Stomach (tissue), 8 donors: ENCODE measurements at regions not wholly inside any gene's neighbourhood (a gene's known extent, or its start where the extent isn't known, plus 50 kb on each side); places are given as distances from the start of the nearest gene placed in this dataset.

ENCODE experiments used
- DNase-seq, 2 donors: peaks; one replicate each; pipeline versions ENCODE4 v3.0.0 to v3.0.0-alpha.2; 2013 to 2019
- H3K27ac ChIP-seq, 5 donors: fragments of 200-600 bp in 4 of 5; sonication (generic) in 4 of 5; one replicate each; pipeline ENCODE4 v1.5.1; 2013 to 2019; ENCODE audit warnings: mild to moderate bottlenecking in 1 of 5, moderate library complexity in 1 of 5
- H3K27me3 ChIP-seq, 3 donors: fragments of 200-600 bp; sonication (generic); one replicate each; pipeline ENCODE4 v1.5.1; 2017 to 2019; ENCODE audit warnings: mixed run types in 1 of 3
- H3K36me3 ChIP-seq, 4 donors: fragments of 200-600 bp; sonication (generic); 1 replicate in 3 of 4; 2 replicates in 1 of 4; pipeline ENCODE4 v1.5.1; 2016 to 2019
- H3K4me1 ChIP-seq, 4 donors: fragments of 200-600 bp; sonication (generic); one replicate each; pipeline ENCODE4 v1.5.1; 2016 to 2019
- H3K4me3 ChIP-seq, 4 donors: fragments of 200-600 bp; sonication (generic) in 3 of 4; one replicate each; pipeline ENCODE4 v1.5.1; 2016 to 2019; ENCODE audit warnings: mild to moderate bottlenecking in 1 of 4
- H3K9me3 ChIP-seq, 4 donors: fragments of 200-600 bp; sonication (generic); one replicate each; pipeline ENCODE4 v1.5.1; 2016 to 2019
- CTCF ChIP-seq, 7 experiments: fragments of 450-650 bp in 4 of 7; fragments of 200-600 bp in 3 of 7; sonication (generic) in 3 of 7; IDR thresholded peaks; one replicate each; pipeline ENCODE4 v1.5.1; 2016 to 2019; ENCODE audit warnings: antibody characterized with exemption in 7 of 7, control low read depth in 2 of 7, mild to moderate bottlenecking in 1 of 7
- EP300 ChIP-seq: sonication (generic); formaldehyde crosslinking; IDR thresholded peaks from one replicate; pipeline ENCODE4 v1.6.1; 2017; ENCODE audit warnings: antibody characterized with exemption
- POLR2A ChIP-seq, 4 donors: fragments of 450-650 bp; IDR thresholded peaks; one replicate each; pipeline ENCODE4 v1.6.1; 2016; ENCODE audit warnings: antibody characterized with exemption in 4 of 4, control low read depth in 2 of 4, mild to moderate bottlenecking in 1 of 4, moderate library complexity in 1 of 4
- POLR2AphosphoS5 ChIP-seq, 3 donors: sonication (generic); formaldehyde crosslinking; IDR thresholded peaks; one replicate each; pipeline ENCODE4 v1.6.1; 2016; ENCODE audit warnings: antibody characterized with exemption in 3 of 3
- WGBS, 5 donors: extraction: QIAGEN DNeasy Blood & Tissue Kit in 3 of 5; methylation state at CpG; one replicate each; pipeline versions ENCODE4 v1.1.5 to v1.1.7; 2013 to 2018; 5-methylcytosine and 5-hydroxymethylcytosine counted together
- intact Hi-C: fragments of 100-400 bp; cut with DNase I; formaldehyde crosslinking; loops from one replicate; pipeline ENCODE4 v1.15.1; 2023; ENCODE audit warnings: low total_unique reads
- donor health status: healthy with polysubstance abuse.
- donor health status: Bipolar disorder and iron deficiency.
- donor health status: healthy.

DNA sequence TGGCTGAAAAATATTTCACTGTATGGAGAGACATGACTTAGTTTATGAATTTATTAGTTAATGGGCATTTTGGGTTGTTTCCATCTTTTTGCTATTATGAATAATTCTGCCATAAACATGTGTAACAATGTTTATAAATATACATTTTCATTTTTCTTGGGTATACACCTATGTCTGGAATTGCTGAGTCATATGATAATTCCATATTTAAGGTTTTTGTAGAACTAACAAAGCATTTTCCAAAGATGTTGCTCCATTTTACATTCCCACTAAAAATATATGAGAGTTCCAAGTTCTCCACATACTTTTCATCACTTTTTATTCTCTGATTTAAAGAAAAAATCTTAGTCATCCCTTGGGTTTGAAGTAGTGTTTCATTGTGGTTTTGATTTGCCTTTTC, 108.8 kb upstream of the LRRTM4 start:
- TF ChIP-seq CTCF (IDR thresholded peaks at IDR 0.05): no peak
- Histone ChIP-seq H3K4me1 (no peaks in the 10 kb centered on the region), H3K36me3 (no peaks in the 10 kb centered on the region), H3K27ac (no peak overlapping the region), H3K4me3 (no peak overlapping the region), H3K9me3 (no peaks in the 10 kb centered on the region), H3K27me3 (no peaks in the 10 kb centered on the region)
- intact Hi-C loops: no loop called here
- no peak for DNase-seq

DNA sequence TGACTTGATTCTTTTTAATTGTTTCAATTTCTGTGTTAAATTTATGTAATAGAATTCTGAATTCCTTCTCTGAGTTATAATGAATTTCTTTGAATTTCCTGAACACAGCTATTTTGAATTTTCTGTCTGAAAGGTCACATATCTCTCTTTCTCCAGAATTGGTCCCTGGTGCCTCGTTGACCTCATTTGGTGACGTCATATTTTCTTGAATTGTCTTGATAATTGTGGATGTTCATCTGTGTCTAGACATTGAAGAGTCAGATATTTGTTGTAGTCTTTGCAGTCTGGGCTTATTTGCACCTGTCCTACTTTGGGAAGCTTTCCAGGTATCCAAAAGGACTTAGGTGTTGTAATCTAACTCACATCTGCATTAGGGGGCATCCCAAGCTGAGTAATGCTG, 111.4 kb upstream of the LRRTM4 start:
- Histone ChIP-seq H3K27me3 (no peaks in the 10 kb centered on the region), H3K4me3 (no peak overlapping the region), H3K9me3 (no peaks in the 10 kb centered on the region), H3K4me1 (no peaks in the 10 kb centered on the region), H3K36me3 (no peaks in the 10 kb centered on the region), H3K27ac (no peak overlapping the region)
- intact Hi-C loops: no loop called here
- no peak for TF ChIP-seq EP300
- TF ChIP-seq CTCF (IDR thresholded peaks at IDR 0.05): no peak
- no peak for TF ChIP-seq POLR2AphosphoS5 (IDR thresholded peaks at IDR 0.05)
- TF ChIP-seq POLR2A (IDR thresholded peaks at IDR 0.05): no peak
- 77 to 95% (median 86%) methylated on average over 2 of the region's 2 CpGs for WGBS, 5 donors
- no peak for DNase-seq

GRCh38 chr2:77640924-77641323, 118.7 kb upstream of the LRRTM4 start:
- Histone ChIP-seq H3K4me3 (no peak overlapping the region), H3K27me3 (no peaks in the 10 kb centered on the region), H3K27ac (no peak overlapping the region), H3K4me1 (no peaks in the 10 kb centered on the region), H3K36me3 (no peaks in the 10 kb centered on the region), H3K9me3 (peaks cover 0 to 29% (median 21%) of the 10 kb centered on the region in 4 donors)
- WGBS, 5 donors: 80 to 87% (median 84%) methylated on average over 1 of the region's 1 CpG
- no peak for DNase-seq
- TF ChIP-seq POLR2A (IDR thresholded peaks at IDR 0.05) (no peak), EP300 (no peak), POLR2AphosphoS5 (IDR thresholded peaks at IDR 0.05) (no peak), CTCF (IDR thresholded peaks at IDR 0.05) (no peak)
- intact Hi-C loops: no loop called here

- peaks cover 0 to 29% (median 21%) of the 10 kb centered on the region in 4 donors for H3K9me3 ChIP-seq
- DNase-seq: no peak
- intact Hi-C loops: no loop called here
- H3K4me1 ChIP-seq: no peaks in the 10 kb centered on the region
- no peak overlapping the region for H3K27ac ChIP-seq
- 92 to 100% (median 94%) methylated on average over 1 of the region's 1 CpG for WGBS, 5 donors
- H3K36me3 ChIP-seq: no peaks in the 10 kb centered on the region
- H3K4me3 ChIP-seq: no peak overlapping the region
- H3K27me3 ChIP-seq: no peaks in the 10 kb centered on the region
- no peak for TF ChIP-seq POLR2AphosphoS5 (IDR thresholded peaks at IDR 0.05)
These were observed 120.2 kb upstream of the LRRTM4 start for GRCh38 chr2:77642339-77642738.

GRCh38 chr2:77649856-77650255, 127.7 kb upstream of the LRRTM4 start:
- H3K36me3 ChIP-seq: no peaks in the 10 kb centered on the region
- no peak overlapping the region for H3K27ac ChIP-seq
- TF ChIP-seq POLR2AphosphoS5 (IDR thresholded peaks at IDR 0.05): no peak
- no peak for TF ChIP-seq POLR2A (IDR thresholded peaks at IDR 0.05)
- TF ChIP-seq CTCF (IDR thresholded peaks at IDR 0.05): no peak
- TF ChIP-seq EP300: no peak
- H3K4me3 ChIP-seq: no peak overlapping the region
- DNase-seq: no peak
- intact Hi-C loops: no loop called here
- WGBS, 5 donors: 33 to 50% (median 41%) methylated on average over 1 of the region's 1 CpG
- no peaks in the 10 kb centered on the region for H3K9me3 ChIP-seq
- no peaks in the 10 kb centered on the region for H3K4me1 ChIP-seq
- no peaks in the 10 kb centered on the region for H3K27me3 ChIP-seq
